Neutrophil (primary cell): ENCODE measurements at regions not wholly inside any gene's neighbourhood (a gene's known extent, or its start where the extent isn't known, plus 50 kb on each side); places are given as distances from the start of the nearest gene placed in this dataset.
"Not testable (repeated sequence)": the region's sequence is repeated elsewhere in the genome, so short reads cannot be mapped to it uniquely, and the experiment has no call there.

Experiments
- H3K27ac ChIP-seq: fragments of 200-600 bp; sonication (generic); 2 replicates; pipeline ENCODE4 v1.5.1; 2016; ENCODE audit warnings: mild to moderate bottlenecking, moderate library complexity
- H3K27me3 ChIP-seq: fragments of 200-600 bp; sonication (generic); 2 replicates; pipeline ENCODE4 v1.6.0; 2016; ENCODE audit warnings: mild to moderate bottlenecking
- H3K36me3 ChIP-seq: fragments of 200-600 bp; sonication (generic); 2 replicates; pipeline ENCODE4 v1.5.1; 2017
- H3K4me1 ChIP-seq, 2 experiments: fragments of 200-600 bp in 1 of 2; sonication (generic) in 1 of 2; 1 replicate in 1 of 2; 2 replicates in 1 of 2; pipeline versions ENCODE4 v1.5.1 to v1.6.1; 2013 to 2016; ENCODE audit warnings: low read depth in 1 of 2, low read length in 1 of 2, mild to moderate bottlenecking in 1 of 2, moderate library complexity in 1 of 2; ENCODE audit not compliant: control insufficient read depth in 1 of 2, insufficient read depth in 1 of 2
- H3K4me3 ChIP-seq, 2 experiments: fragments of 200-600 bp in 1 of 2; sonication (generic) in 1 of 2; 1 replicate in 1 of 2; 2 replicates in 1 of 2; pipeline ENCODE4 v1.5.1; 2013 to 2016; ENCODE audit warnings: low read depth in 1 of 2, low read length in 1 of 2, mild to moderate bottlenecking in 1 of 2, moderate library complexity in 1 of 2
- H3K9me3 ChIP-seq: fragments of 200-600 bp; sonication (generic); 2 replicates; pipeline ENCODE4 v1.5.1; 2016
- CTCF ChIP-seq: fragments of 200-600 bp; sonication (generic); IDR thresholded peaks from 2 replicates; pipeline ENCODE4 v1.5.1; 2016; ENCODE audit warnings: antibody characterized with exemption

GRCh38 chr3:153853163-153853562, 268.0 kb upstream of the ARHGEF26 start:
- Histone ChIP-seq H3K4me1 (no peaks in the 10 kb centered on the region), H3K4me3 (no peak overlapping the region), H3K36me3 (no peaks in the 10 kb centered on the region), H3K27me3 (no peaks in the 10 kb centered on the region), H3K9me3 (no peaks in the 10 kb centered on the region), H3K27ac (no peak overlapping the region)
- TF ChIP-seq CTCF = no peak

GRCh38 chr3:153855772-153856171, 265.4 kb upstream of the ARHGEF26 start:
- no peak for TF ChIP-seq CTCF

GRCh38 chr3:153856932-153857331, 264.3 kb upstream of the ARHGEF26 start:
- Histone ChIP-seq H3K4me3 (no peak overlapping the region), H3K27me3 (no peaks in the 10 kb centered on the region), H3K9me3 (no peaks in the 10 kb centered on the region), H3K27ac (no peak overlapping the region), H3K36me3 (no peaks in the 10 kb centered on the region), H3K4me1 (no peaks in the 10 kb centered on the region)
- TF ChIP-seq CTCF = no peak

More at GRCh38 chr3:153855772-153856171, 265.4 kb upstream of the ARHGEF26 start:
- H3K4me1 ChIP-seq = no peaks in the 10 kb centered on the region
- H3K9me3 ChIP-seq = no peaks in the 10 kb centered on the region
- H3K27me3 ChIP-seq = no peaks in the 10 kb centered on the region
- H3K4me3 ChIP-seq = no peak overlapping the region
- no peaks in the 10 kb centered on the region for H3K36me3 ChIP-seq
- H3K27ac ChIP-seq = no peak overlapping the region

GRCh38 chr3:153864793-153865192, 256.4 kb upstream of the ARHGEF26 start:
- H3K36me3 ChIP-seq = no peaks in the 10 kb centered on the region
- no peaks in the 10 kb centered on the region for H3K9me3 ChIP-seq
- no peaks in the 10 kb centered on the region for H3K4me1 ChIP-seq
- no peaks in the 10 kb centered on the region for H3K27me3 ChIP-seq
- H3K27ac ChIP-seq = no peak overlapping the region
- TF ChIP-seq CTCF = no peak
- H3K4me3 ChIP-seq = no peak overlapping the region

- no peak for TF ChIP-seq CTCF
- no peak overlapping the region for H3K27ac ChIP-seq
- no peak overlapping the region for H3K4me3 ChIP-seq
- no peaks in the 10 kb centered on the region for H3K36me3 ChIP-seq
- H3K4me1 ChIP-seq = no peaks in the 10 kb centered on the region
- H3K27me3 ChIP-seq = no peaks in the 10 kb centered on the region
- no peaks in the 10 kb centered on the region for H3K9me3 ChIP-seq
These were observed 254.3 kb upstream of the ARHGEF26 start for GRCh38 chr3:153866901-153867300.

GRCh38 chr3:153874348-153874747, 246.8 kb upstream of the ARHGEF26 start:
- not testable (repeated sequence) for H3K36me3 ChIP-seq, H3K9me3 ChIP-seq, H3K27me3 ChIP-seq, H3K4me3 ChIP-seq, H3K27ac ChIP-seq, H3K4me1 ChIP-seq
